Sigmoid colon (tissue), 4 donors: ENCODE measurements at regions not wholly inside any gene's neighbourhood (a gene's known extent, or its start where the extent isn't known, plus 50 kb on each side); places are given as distances from the start of the nearest gene placed in this dataset.

Experiments
- POLR2A ChIP-seq, 2 donors: fragments of 450-650 bp; IDR thresholded peaks; one replicate each; pipeline ENCODE4 v1.6.1; 2016; ENCODE audit warnings: antibody characterized with exemption in 2 of 2, mild to moderate bottlenecking in 2 of 2, moderate library complexity in 2 of 2
- POLR2AphosphoS5 ChIP-seq, 4 donors: sonication (generic); formaldehyde crosslinking; IDR thresholded peaks; one replicate each; pipeline ENCODE4 v1.6.1; 2017; ENCODE audit warnings: antibody characterized with exemption in 4 of 4

DNA sequence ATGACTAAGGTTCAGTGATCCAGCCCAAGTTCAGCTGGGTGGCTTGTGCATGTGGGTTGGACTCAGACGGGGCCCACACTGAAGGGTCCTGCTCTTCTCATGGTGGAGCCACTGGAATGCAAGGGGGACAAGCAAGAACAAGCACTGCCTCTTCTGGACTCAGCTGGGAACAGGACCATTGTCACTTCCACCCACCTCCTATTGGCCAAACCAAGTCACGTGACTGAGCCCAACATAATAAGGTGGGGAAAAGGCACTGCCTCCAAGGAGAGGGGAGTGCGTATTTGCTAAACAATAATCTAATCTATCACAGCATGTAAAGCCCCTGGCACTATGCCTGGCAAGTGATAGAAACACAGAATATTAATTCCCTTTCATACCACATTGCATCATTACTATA lies 87.1 kb downstream of the CHST1 start:
- TF ChIP-seq POLR2AphosphoS5 (IDR thresholded peaks at IDR 0.05), result no peak
- no peak for TF ChIP-seq POLR2A (IDR thresholded peaks at IDR 0.05)
